CD4-positive, alpha-beta T cell (primary cell): ENCODE measurements at regions not wholly inside any gene's neighbourhood (a gene's known extent, or its start where the extent isn't known, plus 50 kb on each side); places are given as distances from the start of the nearest gene placed in this dataset.

Source experiments
- ATAC-seq: fragments of 200-7000 bp; cut with Tn5 transposase; one replicate; pipeline ENCODE4 v1.10.0; 2022; ENCODE audit warnings: mild to moderate bottlenecking; ENCODE audit not compliant: poor library complexity
- CTCF ChIA-PET: fragments of 350-600 bp; sonication (Branson Sonifier 250); formaldehyde crosslinking; loops from one replicate; lab custom pipeline; 2021; ENCODE audit warnings: antibody characterized with exemption, inconsistent platforms; lab: Charles Lee
- POLR2A ChIA-PET: fragments of 350-600 bp; sonication (Branson Sonifier 250); formaldehyde crosslinking; loops from one replicate; lab custom pipeline; 2021; ENCODE audit warnings: antibody characterized with exemption, inconsistent platforms; lab: Charles Lee
- DNase-seq, 14 experiments: peaks; one replicate each; pipeline ENCODE4 v3.0.0-alpha.2; 2013 to 2020; ENCODE audit warnings: mixed read lengths in 2 of 14
- H3K27ac ChIP-seq, 2 donors: one replicate each; pipeline versions ENCODE4 v1.5.1 to v1.7.0; 2013; ENCODE audit warnings: low read length in 2 of 2, low read depth in 1 of 2, mild to moderate bottlenecking in 1 of 2
- H3K27me3 ChIP-seq, 2 experiments: 1 replicate in 1 of 2; 2 replicates in 1 of 2; pipeline versions ENCODE4 v1.6.1 to v1.7.0; 2013; ENCODE audit warnings: low read length in 2 of 2, control low read depth in 1 of 2, mild to moderate bottlenecking in 1 of 2, moderate library complexity in 1 of 2; ENCODE audit not compliant: insufficient read depth in 2 of 2, control insufficient read depth in 1 of 2
- H3K36me3 ChIP-seq: one replicate; pipeline ENCODE4 v1.6.1; 2013; ENCODE audit warnings: low read length, control low read depth; ENCODE audit not compliant: insufficient read depth
- H3K4me1 ChIP-seq: one replicate; pipeline ENCODE4 v1.6.1; 2013; ENCODE audit warnings: low read length, control low read depth; ENCODE audit not compliant: insufficient read depth
- H3K4me3 ChIP-seq: one replicate; pipeline ENCODE4 v1.5.1; 2013; ENCODE audit warnings: mild to moderate bottlenecking, low read length, moderate library complexity
- H3K9me3 ChIP-seq, 2 experiments: 1 replicate in 1 of 2; 2 replicates in 1 of 2; pipeline versions ENCODE4 v1.6.1 to v1.7.0; 2013; ENCODE audit warnings: low read length in 2 of 2, mild to moderate bottlenecking in 2 of 2, control low read depth in 1 of 2, moderate library complexity in 1 of 2; ENCODE audit not compliant: control insufficient read depth in 1 of 2, insufficient read depth in 1 of 2
- H3K27ac Mint-ChIP-seq: one replicate; pipeline ENCODE4 v1.8.0; 2020; ENCODE audit warnings: mixed read lengths
- H3K27me3 Mint-ChIP-seq: one replicate; pipeline ENCODE4 v1.8.0; 2021; ENCODE audit warnings: mixed read lengths
- H3K36me3 Mint-ChIP-seq: one replicate; pipeline ENCODE4 v1.8.0; 2021; ENCODE audit warnings: low read depth, mixed read lengths
- H3K4me1 Mint-ChIP-seq: one replicate; pipeline ENCODE4 v1.8.0; 2021; ENCODE audit warnings: low read depth, mixed read lengths
- H3K4me3 Mint-ChIP-seq: one replicate; pipeline ENCODE4 v1.8.0; 2020; ENCODE audit warnings: mild to moderate bottlenecking, mixed read lengths
- H3K9me3 Mint-ChIP-seq: one replicate; pipeline ENCODE4 v1.8.0; 2020; ENCODE audit warnings: mixed read lengths
- CTCF ChIP-seq: fragments of 200-600 bp; IDR thresholded peaks from one replicate; pipeline ENCODE4 v1.8.0; 2022; ENCODE audit warnings: antibody characterized with exemption, mild to moderate bottlenecking
- intact Hi-C, 2 experiments: fragments of 100-400 bp; cut with DNase I in 1 of 2; cut with micrococcal nuclease in 1 of 2; formaldehyde crosslinking; loops; one replicate each; pipeline versions ENCODE4 v1.15.1 to v1.9.0; 2023 to 2025; cut with DNase I, micrococcal nuclease

GRCh38 chr16:6200861-6201260, 1103.3 kb upstream of the EEF2KMT start:
- Histone ChIP-seq H3K4me1 (no peaks in the 10 kb centered on the region), H3K9me3 (no peaks in the 10 kb centered on the region), H3K4me3 (no peak overlapping the region), H3K27me3 (no peaks in the 10 kb centered on the region), H3K36me3 (no peaks in the 10 kb centered on the region), H3K27ac (no peak overlapping the region)
- intact Hi-C loops, result no loop called here
- DNase-seq, result no peak
- Mint-ChIP-seq H3K27me3 (no peaks in the 10 kb centered on the region), H3K9me3 (peaks cover 2% of the 10 kb centered on the region), H3K36me3 (no peaks in the 10 kb centered on the region), H3K4me3 (no peak overlapping the region), H3K27ac (no peak overlapping the region), H3K4me1 (no peaks in the 10 kb centered on the region)
- ChIA-PET POLR2A (no interaction called here), CTCF (no interaction called here)
- TF ChIP-seq CTCF, result no peak
- no peak for ATAC-seq

GRCh38 chr16:6200271-6200670, 1102.7 kb upstream of the EEF2KMT start:
- no peak for TF ChIP-seq CTCF
- CTCF ChIA-PET, result no interaction called here
- no peak for ATAC-seq
- peaks cover 0 to 3% of the 10 kb centered on the region in 2 experiments for H3K9me3 ChIP-seq
- DNase-seq, result no peak
- H3K4me3 Mint-ChIP-seq, result no peak overlapping the region
- H3K27ac ChIP-seq, result no peak overlapping the region
- no peak overlapping the region for H3K4me3 ChIP-seq
- H3K36me3 ChIP-seq, result no peaks in the 10 kb centered on the region
- H3K27me3 Mint-ChIP-seq, result no peaks in the 10 kb centered on the region
- H3K9me3 Mint-ChIP-seq, result peaks cover under 1% of the 10 kb centered on the region
- H3K36me3 Mint-ChIP-seq, result no peaks in the 10 kb centered on the region
- POLR2A ChIA-PET, result no interaction called here
- no peaks in the 10 kb centered on the region for H3K27me3 ChIP-seq
- intact Hi-C loops, result no loop called here
- H3K4me1 ChIP-seq, result no peaks in the 10 kb centered on the region
- H3K27ac Mint-ChIP-seq, result no peak overlapping the region
- H3K4me1 Mint-ChIP-seq, result no peaks in the 10 kb centered on the region

- Mint-ChIP-seq H3K27ac (no peak overlapping the region), H3K4me1 (no peaks in the 10 kb centered on the region), H3K27me3 (no peaks in the 10 kb centered on the region), H3K36me3 (no peaks in the 10 kb centered on the region), H3K4me3 (no peak overlapping the region), H3K9me3 (peaks cover 14% of the 10 kb centered on the region)
- Histone ChIP-seq H3K27ac (no peak overlapping the region), H3K4me1 (no peaks in the 10 kb centered on the region), H3K27me3 (no peaks in the 10 kb centered on the region), H3K9me3 (peaks cover 0 to 5% of the 10 kb centered on the region in 2 experiments), H3K4me3 (no peak overlapping the region), H3K36me3 (no peaks in the 10 kb centered on the region)
- ChIA-PET CTCF (no interaction called here), POLR2A (no interaction called here)
- ATAC-seq (no peak), DNase-seq (no peak)
- no peak for TF ChIP-seq CTCF
- intact Hi-C loops, result no loop called here
These were observed 1098.4 kb upstream of the EEF2KMT start for GRCh38 chr16:6195966-6196365.
